Activated naive CD4-positive, alpha-beta T cell treated with anti-CD3 and anti-CD28 coated beads, Interleukin-2, amount 50 U/mL, for 72 hours (primary cell): ENCODE measurements at regions not wholly inside any gene's neighbourhood (a gene's known extent, or its start where the extent isn't known, plus 50 kb on each side); places are given as distances from the start of the nearest gene placed in this dataset.
"Not testable (repeated sequence)": the region's sequence is repeated elsewhere in the genome, so short reads cannot be mapped to it uniquely, and the experiment has no call there.

Experiments used
- ATAC-seq, 2 donors: fragments of 150-1000 bp; cut with Tn5 transposase; 2 replicates each; pipeline ENCODE4 v1.10.0; 2021; ENCODE audit warnings: mild to moderate bottlenecking in 2 of 2, moderate library complexity in 2 of 2
- DNase-seq, 2 donors: peaks; one replicate each; pipeline ENCODE4 v3.0.0; 2021 to 2022; ENCODE audit warnings: low spot score in 2 of 2
- H3K27ac Mint-ChIP-seq, 2 donors: one replicate each; pipeline ENCODE4 v1.8.0; 2022; ENCODE audit warnings: mild to moderate bottlenecking in 2 of 2, mixed read lengths in 2 of 2
- H3K36me3 Mint-ChIP-seq, 2 donors: one replicate each; pipeline ENCODE4 v1.8.0; 2022; ENCODE audit warnings: mixed read lengths in 2 of 2
- H3K9me3 Mint-ChIP-seq, 2 donors: one replicate each; pipeline ENCODE4 v1.8.0; 2022; ENCODE audit warnings: mixed read lengths in 2 of 2

DNA sequence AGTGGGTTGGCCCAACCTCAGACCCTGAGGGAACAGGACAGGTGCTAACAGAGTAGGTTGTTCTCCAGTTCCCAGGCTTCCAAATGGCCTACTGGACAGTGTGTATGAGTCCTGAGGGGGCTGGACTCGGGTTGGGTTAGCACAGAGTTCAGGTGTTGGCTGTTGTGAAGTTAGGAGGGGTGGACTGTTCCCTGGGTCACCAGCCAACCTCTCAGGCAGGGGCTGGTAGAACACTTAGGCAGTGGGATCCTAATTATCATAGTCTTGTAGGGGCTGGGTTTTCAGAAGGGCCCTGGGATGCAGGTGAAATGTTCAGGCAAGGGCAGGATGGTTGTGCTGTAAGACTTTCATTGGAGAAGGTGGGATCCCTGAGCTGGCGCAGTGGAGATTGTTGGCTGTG, 293.0 kb downstream of the ZWINT start:
- Mint-ChIP-seq H3K36me3 (no peaks in the 10 kb centered on the region), H3K27ac (peak overlapping the region in 1 of 2 donors; percentile 15), H3K9me3 (peaks cover 19 to 25% of the 10 kb centered on the region in 2 donors)
- no peak for ATAC-seq
- DNase-seq, result no peak

DNA sequence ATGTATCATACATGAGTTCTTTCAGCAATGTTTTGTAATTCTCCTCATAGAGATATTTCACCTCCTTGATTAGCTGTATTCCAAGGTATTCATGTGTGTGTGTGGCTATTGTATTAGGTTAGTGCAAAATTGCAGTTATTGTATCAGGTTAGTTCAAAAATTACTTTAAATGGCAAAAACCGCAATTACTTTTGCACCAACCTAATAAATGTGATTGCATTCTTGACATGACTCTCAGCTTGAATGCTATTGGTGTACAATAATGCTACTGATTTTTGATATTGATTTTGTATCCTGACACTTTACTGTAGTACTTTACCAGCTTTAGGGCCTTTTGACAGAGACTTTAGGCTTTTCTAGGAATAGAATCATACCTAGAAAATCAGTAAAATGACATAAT, 297.4 kb downstream of the ZWINT start:
- no peak for ATAC-seq
- no peaks in the 10 kb centered on the region for H3K36me3 Mint-ChIP-seq
- no peak overlapping the region for H3K27ac Mint-ChIP-seq
- peaks cover 22 to 25% of the 10 kb centered on the region in 2 donors for H3K9me3 Mint-ChIP-seq
- DNase-seq, result no peak

DNA sequence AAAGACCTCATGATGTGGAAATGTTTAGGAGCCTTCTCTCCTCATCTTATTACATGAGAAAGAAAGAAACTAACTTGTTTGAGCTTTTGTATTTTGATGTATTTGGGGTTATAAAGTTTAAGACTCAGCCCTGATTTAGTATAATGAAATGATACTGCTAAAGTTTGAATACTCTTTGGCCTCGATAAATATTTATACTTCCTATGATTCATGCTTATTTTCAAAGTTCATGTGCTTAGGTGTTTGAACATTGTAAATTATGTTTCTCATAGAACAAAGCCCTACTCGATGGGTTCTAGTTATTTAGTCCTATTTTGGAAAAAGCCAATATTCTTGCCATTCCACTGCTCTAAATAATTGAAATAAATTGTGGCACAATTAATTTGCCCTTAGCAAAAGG, 303.2 kb downstream of the ZWINT start:
- no peak overlapping the region for H3K27ac Mint-ChIP-seq
- peaks cover 11 to 13% of the 10 kb centered on the region in 2 donors for H3K9me3 Mint-ChIP-seq
- no peaks in the 10 kb centered on the region for H3K36me3 Mint-ChIP-seq
- DNase-seq (no peak), ATAC-seq (no peak)

DNA sequence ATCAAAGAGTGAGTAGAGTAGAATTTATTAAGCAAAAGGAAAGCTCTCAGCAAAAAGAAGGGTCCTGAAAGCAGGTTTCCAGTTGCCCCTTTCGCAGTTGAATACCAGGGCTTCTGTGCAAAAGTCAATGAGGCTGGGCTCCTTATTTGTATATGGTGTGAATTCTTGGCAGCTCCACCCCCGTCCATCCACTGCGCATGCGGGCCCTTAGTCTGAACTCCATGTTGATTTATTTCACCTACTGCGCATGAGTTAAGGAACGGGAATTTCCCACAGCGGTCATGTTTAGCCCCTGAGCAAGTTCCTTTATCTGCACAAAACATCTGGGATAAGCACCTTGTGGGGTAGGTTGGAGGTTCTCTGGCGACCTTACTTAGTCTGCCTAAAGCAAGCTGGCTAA, 325.6 kb downstream of the ZWINT start:
- DNase-seq, result no peak
- Mint-ChIP-seq H3K36me3 (no peaks in the 10 kb centered on the region), H3K27ac (no peak overlapping the region), H3K9me3 (peaks cover 4 to 11% of the 10 kb centered on the region in 2 donors)
- no peak for ATAC-seq

DNA sequence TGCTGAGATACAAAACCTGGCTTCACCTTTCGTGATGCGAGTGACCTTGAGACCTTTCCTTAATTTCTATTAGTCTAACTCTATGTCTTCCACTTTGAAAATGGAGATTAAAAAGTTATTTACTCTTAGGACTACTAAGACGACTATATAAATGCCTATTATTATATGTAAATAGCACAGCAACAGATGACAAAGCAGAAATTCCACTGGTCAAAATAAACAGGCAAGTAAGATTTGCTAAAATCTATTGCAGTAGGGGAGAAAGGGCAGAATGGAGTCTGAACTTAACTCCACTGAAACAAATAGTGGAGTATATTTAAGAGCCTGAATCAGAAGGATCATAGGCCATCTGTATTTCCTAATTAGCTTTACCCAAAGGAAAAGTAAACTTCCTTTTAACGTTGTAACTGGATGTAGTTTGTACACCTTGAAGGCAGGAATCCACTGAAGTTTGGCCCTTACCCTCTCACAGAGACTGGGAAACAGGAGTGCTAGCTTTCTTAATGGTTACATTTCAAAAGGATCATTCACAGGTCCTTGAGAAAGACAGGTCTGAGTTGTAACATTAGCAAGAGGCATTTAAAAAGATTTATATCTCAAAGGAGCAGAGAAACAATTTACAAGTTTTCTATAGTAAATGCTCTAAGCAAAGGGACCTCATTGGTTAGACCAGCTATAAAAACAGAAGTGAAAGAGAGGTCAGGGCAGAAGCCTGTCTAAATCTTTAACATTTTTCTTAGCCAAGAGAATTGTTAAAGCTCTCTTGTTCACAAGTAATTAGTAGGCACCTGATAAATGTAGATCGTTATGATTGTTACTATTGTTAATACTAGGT, 332.5 kb downstream of the ZWINT start:
- DNase-seq (no peak), ATAC-seq (no peak)
- Mint-ChIP-seq H3K36me3 (no peaks in the 10 kb centered on the region), H3K9me3 (peaks cover 4 to 5% of the 10 kb centered on the region in 2 donors), H3K27ac (no peak overlapping the region)

DNA sequence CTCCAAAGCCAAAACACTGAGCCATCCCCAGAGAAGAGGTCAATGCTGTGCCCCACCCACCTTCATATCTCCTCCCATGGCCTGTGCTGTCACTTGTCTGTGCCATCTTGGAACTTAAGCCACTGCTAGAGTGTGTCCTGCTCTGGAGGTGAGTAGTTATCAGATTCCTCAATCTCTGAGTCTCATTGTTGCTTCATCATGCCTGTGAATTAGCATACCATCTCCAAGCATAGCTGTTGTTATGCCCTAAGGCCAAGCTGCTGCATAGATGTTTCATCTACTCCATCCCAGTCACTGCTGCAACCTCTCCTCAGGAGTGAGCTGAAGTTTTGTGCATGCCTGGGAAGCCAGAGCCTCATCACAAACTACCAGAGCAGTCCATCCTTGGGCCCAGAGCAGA, 349.0 kb downstream of the ZWINT start:
- no peak for ATAC-seq
- Mint-ChIP-seq H3K36me3 (no peaks in the 10 kb centered on the region), H3K27ac (no peak overlapping the region), H3K9me3 (peaks cover 10 to 13% of the 10 kb centered on the region in 2 donors)
- no peak for DNase-seq

DNA sequence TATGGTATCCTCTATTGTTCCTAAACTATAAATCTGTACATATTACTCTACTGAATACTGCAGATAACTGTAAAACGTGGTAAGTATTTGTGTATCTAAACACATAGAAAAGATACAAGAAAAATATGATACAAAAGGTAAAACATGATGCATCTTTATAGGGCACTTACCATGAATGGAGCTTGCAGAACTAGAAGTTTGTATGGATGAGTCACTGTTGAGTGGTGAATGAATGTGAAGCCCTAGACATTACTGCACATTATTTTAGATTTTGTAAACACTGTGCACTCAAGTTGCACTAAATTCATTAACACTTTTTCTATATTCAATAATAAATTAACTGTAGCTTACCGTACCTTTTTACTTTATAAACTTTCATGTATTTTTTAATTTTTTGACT, 357.5 kb downstream of the ZWINT start:
- ATAC-seq (no peak), DNase-seq (no peak)
- no peaks in the 10 kb centered on the region for H3K36me3 Mint-ChIP-seq
- H3K9me3 Mint-ChIP-seq, result peaks cover 0 to 5% of the 10 kb centered on the region in 2 donors
- no peak overlapping the region for H3K27ac Mint-ChIP-seq

DNA sequence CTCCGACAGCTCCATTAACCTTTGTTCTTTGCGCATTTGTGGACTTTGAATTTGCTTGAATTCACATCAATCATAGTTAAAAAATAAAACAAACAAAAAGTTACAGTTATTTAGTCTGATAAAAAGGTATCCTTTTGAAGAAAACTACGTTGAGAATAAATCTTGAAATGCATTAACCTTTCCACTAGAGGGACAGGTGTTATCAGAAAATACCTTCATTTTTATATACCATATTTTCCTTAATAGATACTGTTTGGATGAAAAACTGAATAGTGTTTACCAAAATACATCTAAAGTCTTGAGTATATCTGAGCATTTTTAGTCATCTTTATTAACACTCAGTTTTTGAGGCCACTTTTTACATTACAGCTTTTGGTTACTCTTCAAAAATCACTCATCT, 371.9 kb downstream of the ZWINT start:
- Mint-ChIP-seq H3K36me3 (no peaks in the 10 kb centered on the region), H3K9me3 (peaks cover 8 to 20% of the 10 kb centered on the region in 2 donors), H3K27ac (no peak overlapping the region)
- DNase-seq (no peak), ATAC-seq (no peak)

DNA sequence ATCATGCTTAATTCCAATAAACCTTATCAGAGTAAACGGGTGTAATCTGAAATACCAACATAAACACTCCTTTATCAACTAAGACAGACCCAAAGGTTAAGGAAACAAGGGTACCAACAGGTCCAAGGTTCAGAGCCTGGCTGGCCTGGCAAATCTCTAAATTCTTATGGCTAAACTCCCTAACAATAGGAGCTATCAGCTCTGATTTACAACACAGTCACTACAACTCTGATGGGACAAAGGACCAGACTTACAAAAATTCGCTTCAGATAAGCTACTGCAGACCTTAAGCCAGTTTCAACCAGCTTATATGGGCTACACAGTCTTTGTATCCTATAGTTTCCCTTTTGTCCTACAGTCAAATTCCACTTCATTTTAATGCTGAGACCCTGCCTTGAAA, 381.9 kb downstream of the ZWINT start:
- DNase-seq, result no peak
- Mint-ChIP-seq H3K27ac (no peak overlapping the region), H3K9me3 (peaks cover 4% of the 10 kb centered on the region in 2 donors), H3K36me3 (no peaks in the 10 kb centered on the region)
- ATAC-seq, result no peak

DNA sequence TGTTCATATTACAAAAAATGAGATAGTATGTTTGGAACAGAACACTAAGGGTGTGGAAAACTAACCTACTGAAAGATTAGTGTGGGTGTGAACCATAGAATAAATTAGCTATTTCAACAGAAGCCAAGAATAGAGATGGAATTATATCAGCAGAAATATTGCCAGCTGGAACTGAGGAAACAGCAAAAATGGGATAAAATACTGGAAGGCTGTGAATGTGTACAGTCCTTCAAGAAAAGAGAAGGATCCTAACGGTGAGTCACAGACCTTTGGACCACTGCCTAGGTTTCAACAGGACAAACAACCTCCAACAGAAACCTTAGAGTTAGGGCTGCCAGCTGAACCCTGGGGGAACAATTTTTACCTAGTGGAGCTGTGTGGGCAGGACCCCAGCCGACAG, 395.0 kb downstream of the ZWINT start:
- peaks cover 8 to 10% of the 10 kb centered on the region in 2 donors for H3K9me3 Mint-ChIP-seq
- H3K27ac Mint-ChIP-seq, result no peak overlapping the region
- no peak for ATAC-seq
- H3K36me3 Mint-ChIP-seq, result no peaks in the 10 kb centered on the region
- DNase-seq, result no peak

DNA sequence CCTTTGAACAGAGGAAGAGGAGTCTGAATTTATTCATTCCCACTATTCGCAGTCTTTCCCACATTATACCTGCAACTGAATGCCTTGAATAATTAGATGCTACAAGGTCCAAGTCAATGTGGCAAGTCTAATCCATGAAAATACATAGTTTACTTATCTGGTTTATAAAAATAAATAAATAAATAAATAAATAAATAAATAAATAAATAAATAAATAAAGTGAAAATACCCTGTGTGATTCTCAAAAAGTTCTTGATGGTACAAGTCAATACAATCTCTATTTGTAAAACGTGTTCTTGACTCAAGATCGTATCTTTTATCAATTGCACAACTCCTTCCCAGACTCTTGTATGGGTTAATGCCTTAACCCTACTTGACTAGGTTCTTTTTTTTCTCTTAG, 417.7 kb downstream of the ZWINT start:
- Mint-ChIP-seq H3K36me3 (no peaks in the 10 kb centered on the region), H3K27ac (no peak overlapping the region), H3K9me3 (no peaks in the 10 kb centered on the region)

DNA sequence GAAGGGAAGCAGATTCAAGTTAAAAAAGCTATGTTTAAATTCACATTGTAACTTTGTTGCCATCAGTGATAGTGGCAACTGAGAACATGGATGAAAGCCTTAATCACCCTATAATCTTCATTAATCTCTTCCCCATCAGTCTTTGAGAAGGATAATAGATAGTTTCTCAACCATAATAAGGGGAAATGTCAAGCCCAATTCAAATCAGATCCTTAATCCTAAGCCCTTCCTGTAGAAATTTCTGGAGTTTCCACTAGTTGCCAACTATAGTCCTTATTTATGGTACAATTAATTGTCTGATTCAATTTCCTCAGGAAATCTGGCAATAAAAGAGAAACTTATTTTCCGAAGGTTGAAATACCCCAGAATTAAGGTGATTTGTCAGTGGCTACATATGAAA, 431.8 kb downstream of the ZWINT start:
- H3K36me3 Mint-ChIP-seq, result no peaks in the 10 kb centered on the region
- no peak overlapping the region for H3K27ac Mint-ChIP-seq
- ATAC-seq (no peak), DNase-seq (no peak)
- peaks cover 0 to 5% of the 10 kb centered on the region in 2 donors for H3K9me3 Mint-ChIP-seq

More for the DNA sequence above, 417.7 kb downstream of the ZWINT start:
- ATAC-seq (no peak), DNase-seq (no peak)

DNA sequence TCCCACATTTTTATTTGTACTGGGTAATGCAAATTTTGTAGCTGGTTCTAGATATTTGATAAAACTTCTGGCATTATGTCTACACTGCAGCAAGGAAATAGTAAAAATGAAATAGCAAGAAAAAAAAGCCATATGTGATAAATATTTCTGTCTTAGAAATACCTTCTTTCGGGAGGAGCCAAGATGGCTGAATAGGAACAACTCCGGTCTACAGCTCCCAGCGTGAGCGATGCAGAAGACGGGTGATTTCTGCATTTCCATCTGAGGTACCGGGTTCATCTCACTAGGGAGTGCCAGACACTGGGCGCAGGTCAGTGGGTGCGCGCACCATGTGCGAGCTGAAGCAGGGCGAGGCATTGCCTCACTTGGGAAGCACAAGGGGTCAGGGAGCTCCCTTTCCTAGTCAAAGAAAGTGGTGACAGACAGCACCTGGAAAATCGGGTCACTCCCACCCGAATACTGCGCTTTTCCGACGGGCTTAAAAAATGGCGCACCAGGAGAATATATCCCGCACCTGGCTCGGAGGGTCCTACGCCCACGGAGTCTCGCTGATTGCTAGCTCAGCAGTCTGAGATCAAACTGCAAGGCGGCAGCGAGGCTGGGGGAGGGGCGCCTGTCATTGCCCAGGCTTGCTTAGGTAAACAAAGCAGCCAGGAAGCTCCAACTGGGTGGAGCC, 461.4 kb downstream of the ZWINT start:
- H3K27ac Mint-ChIP-seq, DNase-seq, ATAC-seq, H3K36me3 Mint-ChIP-seq: not testable (repeated sequence)
- peaks cover 17 to 18% of the 10 kb centered on the region in 2 donors for H3K9me3 Mint-ChIP-seq

DNA sequence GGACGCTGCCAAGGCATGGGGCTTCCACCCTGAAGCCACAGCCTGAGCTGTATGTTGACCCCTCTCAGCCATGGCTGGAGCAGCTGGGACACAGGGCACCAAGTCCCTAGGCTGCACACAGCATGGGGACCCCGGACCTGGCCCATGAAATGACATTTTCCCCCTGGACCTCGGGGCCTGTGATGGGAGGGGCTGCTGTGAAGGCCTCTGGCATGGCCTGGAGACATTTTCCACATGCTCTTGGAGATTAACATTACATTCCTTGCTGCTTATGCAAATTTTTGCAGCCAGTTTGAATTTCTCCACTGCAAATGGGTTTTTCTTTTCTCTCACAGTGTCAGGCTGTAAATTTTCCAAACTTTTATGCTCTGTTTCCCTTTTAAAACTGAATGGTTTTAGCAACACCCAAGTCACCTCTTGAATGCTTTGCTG, 463.6 kb downstream of the ZWINT start:
- peaks cover 0 to 5% of the 10 kb centered on the region in 2 donors for H3K36me3 Mint-ChIP-seq
- DNase-seq, result no peak
- ATAC-seq, result no peak
- H3K27ac Mint-ChIP-seq, result no peak overlapping the region
- peaks cover 13 to 20% of the 10 kb centered on the region in 2 donors for H3K9me3 Mint-ChIP-seq

DNA sequence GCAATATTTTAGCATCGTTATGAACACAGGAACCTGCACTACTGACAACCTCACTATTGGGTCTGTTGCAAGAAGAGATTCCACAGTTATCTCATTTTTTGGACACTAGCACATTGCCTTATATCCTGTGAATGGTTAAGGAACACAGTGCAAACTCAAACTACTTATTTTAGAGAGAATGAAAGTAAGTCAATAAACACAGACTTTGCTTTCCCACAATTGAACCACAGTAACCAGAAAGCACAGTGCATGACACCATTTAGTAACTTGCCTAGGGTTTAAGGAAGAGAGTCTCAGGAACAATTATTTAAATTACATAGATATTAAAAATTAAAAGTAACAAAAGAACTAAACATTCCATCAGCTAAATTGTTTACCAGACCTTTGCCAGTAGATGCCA, 468.8 kb downstream of the ZWINT start:
- ATAC-seq, result no peak
- Mint-ChIP-seq H3K9me3 (peaks cover 4 to 16% of the 10 kb centered on the region in 2 donors), H3K27ac (no peak overlapping the region), H3K36me3 (no peaks in the 10 kb centered on the region)
- no peak for DNase-seq

DNA sequence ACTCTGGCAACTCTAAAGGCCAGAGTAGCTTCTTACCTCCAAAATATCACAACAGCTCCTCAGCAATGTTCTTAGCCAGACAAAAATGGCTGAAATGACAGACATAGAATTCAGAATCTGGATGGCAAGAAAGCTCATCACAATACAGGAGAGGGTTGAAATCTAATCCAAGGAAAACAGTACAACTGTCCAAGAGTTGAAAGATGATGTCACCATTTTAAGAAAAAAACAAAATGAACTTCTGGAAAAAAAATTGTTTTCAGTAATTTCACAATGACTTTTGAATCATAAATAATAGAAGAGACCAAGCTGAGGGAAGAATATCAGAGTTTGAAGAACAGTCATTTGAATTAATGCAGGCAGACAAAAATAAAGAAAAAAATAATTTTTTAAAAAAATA, 479.5 kb downstream of the ZWINT start:
- DNase-seq (no peak), ATAC-seq (no peak)
- H3K36me3 Mint-ChIP-seq, result peaks cover 0 to 9% of the 10 kb centered on the region in 2 donors
- H3K27ac Mint-ChIP-seq, result no peak overlapping the region
- peaks cover 21 to 29% of the 10 kb centered on the region in 2 donors for H3K9me3 Mint-ChIP-seq

DNA sequence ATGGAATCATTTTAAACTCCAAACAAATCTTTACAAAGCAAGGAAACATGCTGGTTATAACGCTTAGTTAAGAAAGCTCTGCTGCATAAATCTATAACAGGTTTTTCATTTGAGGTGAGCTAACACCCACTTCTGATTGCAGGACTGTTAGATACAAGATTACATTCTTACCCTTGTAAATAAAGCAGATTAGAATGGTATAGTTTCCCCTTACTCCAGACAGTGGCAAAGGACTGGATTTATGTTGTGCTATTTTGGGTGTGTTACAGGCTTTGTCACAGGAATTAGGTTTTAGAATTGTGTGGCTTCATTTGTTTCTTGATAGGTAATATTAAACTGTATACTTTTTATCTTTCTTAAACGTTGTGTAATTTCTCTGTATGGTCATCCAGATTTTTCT, 487.6 kb downstream of the ZWINT start:
- H3K36me3 Mint-ChIP-seq, result no peaks in the 10 kb centered on the region
- peaks cover 7 to 10% of the 10 kb centered on the region in 2 donors for H3K9me3 Mint-ChIP-seq
- DNase-seq (no peak), ATAC-seq (no peak)
- no peak overlapping the region for H3K27ac Mint-ChIP-seq

DNA sequence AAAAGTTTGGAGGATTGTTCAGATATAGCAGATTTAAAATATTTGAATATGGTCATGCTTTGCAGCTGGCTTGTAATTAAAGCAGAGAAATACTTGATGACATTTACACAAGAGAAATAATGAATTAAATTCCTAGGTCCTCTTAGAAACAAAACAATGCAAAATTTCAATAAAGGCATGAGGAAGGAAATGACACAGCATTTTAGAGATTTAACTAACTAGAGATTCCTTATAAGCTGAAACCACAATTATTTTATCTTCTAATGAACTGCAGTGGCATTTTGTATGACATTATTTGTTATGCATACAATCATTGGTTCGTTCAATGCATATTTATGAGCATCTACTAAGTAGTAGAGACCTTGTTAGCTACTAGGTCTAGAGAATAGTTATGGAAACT, 490.9 kb downstream of the ZWINT start:
- H3K36me3 Mint-ChIP-seq, result no peaks in the 10 kb centered on the region
- H3K9me3 Mint-ChIP-seq, result peaks cover 7 to 16% of the 10 kb centered on the region in 2 donors
- ATAC-seq, result no peak

More for the DNA sequence above, 490.9 kb downstream of the ZWINT start:
- H3K27ac Mint-ChIP-seq, result no peak overlapping the region
- no peak for DNase-seq
